A204.1 (cell line): ENCODE measurements at regions not wholly inside any gene's neighbourhood (a gene's known extent, or its start where the extent isn't known, plus 50 kb on each side); places are given as distances from the start of the nearest gene placed in this dataset.

ENCODE experiments used
- FAIRE-seq: peaks from 2 replicates; lab custom pipeline; 2012; peaks lifted over from hg19 to GRCh38; lab: Jason Lieb, UNC

- no peak for FAIRE-seq
Observed at GRCh38 chr22:49432211-49432896, 395.3 kb downstream of the BRD1 start.

- no peak for FAIRE-seq
Observed at GRCh38 chr22:49431551-49431950, 396.1 kb downstream of the BRD1 start.

GRCh38 chr22:49429066-49429465 is 398.6 kb downstream of the BRD1 start:
- FAIRE-seq = no peak

GRCh38 chr22:49427941-49428340 is 399.7 kb downstream of the BRD1 start:
- no peak for FAIRE-seq

- FAIRE-seq = no peak
Observed at GRCh38 chr22:49427341-49427740, 400.3 kb downstream of the BRD1 start.

GRCh38 chr22:49426618-49427266 is 400.9 kb downstream of the BRD1 start:
- no peak for FAIRE-seq

GRCh38 chr22:49426098-49426497 is 401.6 kb downstream of the BRD1 start:
- no peak for FAIRE-seq

GRCh38 chr22:49425356-49425755 is 402.3 kb downstream of the BRD1 start:
- FAIRE-seq = no peak

- no peak for FAIRE-seq
Observed at GRCh38 chr22:49424893-49425270, 402.8 kb downstream of the BRD1 start.

- FAIRE-seq = no peak
Observed at GRCh38 chr22:49423125-49423650, 404.5 kb downstream of the BRD1 start.

GRCh38 chr22:49422701-49423100 is 405.0 kb downstream of the BRD1 start:
- FAIRE-seq = no peak

- no peak for FAIRE-seq
Observed at GRCh38 chr22:49420651-49421050, 407.0 kb downstream of the BRD1 start.

- FAIRE-seq = no peak
Observed at GRCh38 chr22:49419661-49420060, 408.0 kb downstream of the BRD1 start.

GRCh38 chr22:49418943-49419342 is 408.7 kb downstream of the BRD1 start:
- no peak for FAIRE-seq

GRCh38 chr22:49418341-49418894 is 409.3 kb downstream of the BRD1 start:
- FAIRE-seq = no peak

GRCh38 chr22:49417833-49418232 is 409.8 kb downstream of the BRD1 start:
- no peak for FAIRE-seq

GRCh38 chr22:49417326-49417725 is 410.3 kb downstream of the BRD1 start:
- no peak for FAIRE-seq

GRCh38 chr22:49415151-49415951 is 412.3 kb downstream of the BRD1 start:
- FAIRE-seq = no peak

GRCh38 chr22:49413551-49413950 is 414.1 kb downstream of the BRD1 start:
- no peak for FAIRE-seq

- no peak for FAIRE-seq
Observed at GRCh38 chr22:49413146-49413545, 414.5 kb downstream of the BRD1 start.

- no peak for FAIRE-seq
Observed at GRCh38 chr22:49412236-49412635, 415.4 kb downstream of the BRD1 start.

GRCh38 chr22:49411236-49411635 is 416.4 kb downstream of the BRD1 start:
- FAIRE-seq = no peak
